ENCODE measurements at regions not wholly inside any gene's neighbourhood (a gene's known extent, or its start where the extent isn't known, plus 50 kb on each side); places are given as distances from the start of the nearest gene placed in this dataset.

DNA sequence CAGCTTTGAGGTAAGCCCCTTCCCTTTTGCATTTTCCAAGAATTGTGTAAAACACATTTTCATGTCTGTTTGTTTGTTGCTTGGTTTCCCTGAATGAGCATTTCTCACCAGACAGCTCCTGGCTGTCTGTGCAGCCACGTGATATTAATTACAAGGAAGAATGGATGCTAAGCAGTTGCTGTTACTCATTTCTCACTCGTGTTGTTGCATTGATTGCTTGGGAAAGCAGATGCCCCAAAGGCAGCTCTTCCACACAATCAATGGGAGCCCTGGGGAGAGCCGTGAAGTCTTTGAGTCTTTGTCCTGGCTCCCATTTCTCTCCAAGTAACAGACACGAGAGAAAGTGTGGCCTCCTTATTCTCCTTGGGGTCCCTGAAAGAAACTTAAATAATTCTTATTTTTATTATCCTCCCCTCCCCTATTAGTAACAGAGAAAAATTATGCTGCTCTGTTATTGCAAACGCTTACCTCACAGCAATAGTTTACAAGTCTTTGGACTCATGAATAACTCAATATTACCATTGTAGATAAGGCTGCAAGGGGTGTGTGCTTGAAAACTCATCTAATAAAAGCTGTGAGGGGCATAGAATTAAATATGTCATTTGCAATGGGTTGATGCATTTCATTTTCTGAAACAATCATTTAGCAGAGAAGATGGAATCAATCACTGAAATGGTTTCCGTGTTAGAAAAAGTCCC is 127.7 kb upstream of the CAMK1G start:
- TF ChIP-seq, protein P1, sequence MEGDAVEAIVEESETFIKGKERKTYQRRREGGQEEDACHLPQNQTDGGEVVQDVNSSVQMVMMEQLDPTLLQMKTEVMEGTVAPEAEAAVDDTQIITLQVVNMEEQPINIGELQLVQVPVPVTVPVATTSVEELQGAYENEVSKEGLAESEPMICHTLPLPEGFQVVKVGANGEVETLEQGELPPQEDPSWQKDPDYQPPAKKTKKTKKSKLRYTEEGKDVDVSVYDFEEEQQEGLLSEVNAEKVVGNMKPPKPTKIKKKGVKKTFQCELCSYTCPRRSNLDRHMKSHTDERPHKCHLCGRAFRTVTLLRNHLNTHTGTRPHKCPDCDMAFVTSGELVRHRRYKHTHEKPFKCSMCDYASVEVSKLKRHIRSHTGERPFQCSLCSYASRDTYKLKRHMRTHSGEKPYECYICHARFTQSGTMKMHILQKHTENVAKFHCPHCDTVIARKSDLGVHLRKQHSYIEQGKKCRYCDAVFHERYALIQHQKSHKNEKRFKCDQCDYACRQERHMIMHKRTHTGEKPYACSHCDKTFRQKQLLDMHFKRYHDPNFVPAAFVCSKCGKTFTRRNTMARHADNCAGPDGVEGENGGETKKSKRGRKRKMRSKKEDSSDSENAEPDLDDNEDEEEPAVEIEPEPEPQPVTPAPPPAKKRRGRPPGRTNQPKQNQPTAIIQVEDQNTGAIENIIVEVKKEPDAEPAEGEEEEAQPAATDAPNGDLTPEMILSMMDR (conservative IDR thresholded peaks at IDR 0.05): no peak
- H3K27ac ChIP-seq: no peak overlapping the region

DNA sequence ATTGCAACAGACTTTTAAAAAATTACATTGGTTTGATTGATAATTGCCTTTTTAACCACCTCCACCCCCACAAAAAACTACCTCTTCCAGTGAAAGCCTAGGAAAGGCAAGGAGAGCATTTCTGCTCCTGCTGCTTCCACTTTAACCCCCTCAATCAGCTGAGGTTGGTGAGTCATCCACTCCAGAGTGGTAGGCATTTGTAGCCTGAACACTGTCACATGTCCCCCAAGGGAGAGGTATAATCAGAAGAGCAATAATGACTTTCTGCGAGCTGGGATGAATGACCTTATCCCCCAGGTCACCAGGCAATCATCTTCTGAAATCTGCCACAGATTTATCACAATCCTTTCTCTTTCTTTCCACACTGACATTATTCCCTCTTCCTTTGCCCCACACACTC is 126.6 kb upstream of the CAMK1G start:
- no peak overlapping the region for H3K27ac ChIP-seq
- TF ChIP-seq, protein P1 (conservative IDR thresholded peaks at IDR 0.05): no peak

DNA sequence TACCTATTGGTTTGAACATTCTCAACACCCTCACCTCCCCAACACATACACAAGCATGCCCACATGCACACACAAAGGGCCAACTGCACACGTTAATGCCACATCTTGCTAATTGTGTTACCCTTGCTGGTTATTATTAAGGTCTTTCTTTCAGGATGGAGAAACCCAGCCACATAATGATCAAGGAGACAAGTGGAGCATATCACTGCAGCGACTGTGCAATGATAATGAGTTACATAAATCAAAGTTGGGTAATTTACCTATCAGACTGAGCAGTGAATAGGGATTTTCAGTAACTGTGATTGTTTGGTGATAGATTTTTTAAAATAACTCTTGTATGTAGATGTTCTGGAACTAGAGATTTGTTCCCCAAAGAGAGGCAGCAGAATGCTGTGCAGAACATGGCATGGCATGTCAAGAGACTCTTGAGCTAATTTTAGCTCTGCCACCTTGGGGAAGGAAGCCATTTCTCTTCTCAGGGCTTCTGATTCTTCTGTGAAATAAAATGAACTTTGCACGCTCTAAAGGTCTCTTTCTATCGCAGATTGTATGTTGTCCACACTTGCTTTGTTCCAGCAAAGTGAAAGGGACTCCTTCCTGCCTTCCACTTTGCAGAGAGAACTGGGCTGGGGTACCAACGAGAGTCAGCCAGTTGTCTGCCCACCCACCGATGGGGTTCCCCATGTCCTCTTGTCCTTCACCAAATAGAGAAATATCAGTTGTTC is 126.0 kb upstream of the CAMK1G start:
- TF ChIP-seq, protein P1 (conservative IDR thresholded peaks at IDR 0.05): no peak
- H3K27ac ChIP-seq: no peak overlapping the region

DNA sequence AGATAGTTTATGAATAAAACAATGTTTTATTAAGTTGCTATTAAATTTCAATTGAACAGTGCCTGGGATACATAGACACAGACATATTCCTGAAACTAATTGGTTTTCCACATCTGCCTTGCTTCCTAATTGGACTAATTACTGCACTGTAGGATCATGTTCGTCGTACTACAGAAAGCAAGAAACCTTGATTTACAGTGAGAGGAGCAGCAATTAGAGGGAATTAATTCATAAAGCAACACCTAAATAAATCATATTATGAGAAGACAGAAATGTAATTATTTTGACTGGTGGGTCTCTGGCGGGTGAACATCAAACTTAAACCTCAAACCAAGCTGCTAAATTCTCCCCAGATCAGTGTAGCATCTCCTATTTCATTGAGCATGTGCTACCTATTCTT is 124.6 kb upstream of the CAMK1G start:
- no peak overlapping the region for H3K27ac ChIP-seq
- TF ChIP-seq, protein P1 (conservative IDR thresholded peaks at IDR 0.05): no peak

DNA sequence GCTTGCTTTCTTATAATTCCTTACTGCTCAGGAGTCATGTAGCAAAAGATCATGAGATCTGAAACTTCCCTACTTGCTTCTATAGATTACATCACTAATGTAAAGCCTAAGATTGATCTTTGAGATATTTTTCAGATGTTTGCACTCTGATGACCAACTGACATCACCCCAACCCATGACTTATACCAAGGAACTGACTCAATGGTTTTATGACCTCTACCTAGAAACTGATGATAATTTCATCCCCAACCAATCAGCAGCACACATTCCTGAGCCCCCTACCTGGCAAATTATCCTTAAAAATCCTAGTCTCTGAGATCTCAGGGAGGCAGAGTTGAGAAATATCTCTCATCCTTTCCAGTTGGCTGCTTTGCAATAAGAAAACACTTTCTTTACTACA is 122.3 kb upstream of the CAMK1G start:
- H3K27ac ChIP-seq: no peak overlapping the region
- TF ChIP-seq, protein P1 (conservative IDR thresholded peaks at IDR 0.05): no peak

DNA sequence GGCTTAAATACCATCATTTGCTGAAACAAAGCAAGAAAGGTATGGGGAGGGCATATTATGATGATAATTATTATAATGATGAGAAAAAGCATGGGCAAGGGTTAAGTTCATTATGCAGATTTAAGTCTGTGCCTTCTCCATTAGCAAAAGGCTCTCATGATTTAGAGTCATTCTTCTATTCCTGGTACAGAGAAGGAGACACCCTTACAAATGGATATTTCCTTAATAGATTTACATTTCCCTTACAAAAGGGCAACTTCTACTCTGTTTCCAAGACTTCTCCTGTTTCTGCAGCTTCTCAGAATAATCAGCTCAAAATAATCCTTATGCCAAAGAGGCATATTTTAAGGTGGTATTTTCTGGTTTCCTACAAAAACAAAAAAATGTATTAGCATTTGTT is 121.1 kb upstream of the CAMK1G start:
- TF ChIP-seq, protein P1 (conservative IDR thresholded peaks at IDR 0.05): no peak
- no peak overlapping the region for H3K27ac ChIP-seq

DNA sequence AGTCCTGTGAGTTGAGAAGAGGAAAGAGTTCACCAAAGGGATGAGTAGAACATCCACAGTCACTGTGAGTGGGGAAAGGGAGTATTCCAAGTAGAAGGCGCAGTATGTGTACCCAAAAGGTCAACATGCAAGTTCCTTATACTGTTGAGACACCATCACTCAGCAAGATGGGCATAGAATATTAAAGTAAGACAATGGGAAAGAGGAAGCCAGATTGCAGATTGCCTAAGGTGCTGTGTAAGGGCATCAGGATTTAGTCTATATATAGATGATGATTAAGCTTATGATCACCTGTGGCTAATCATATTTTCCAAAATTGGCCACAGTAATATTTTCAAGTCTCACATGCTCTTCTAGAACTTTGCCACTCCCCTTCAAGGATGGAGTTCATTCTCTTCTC is 120.1 kb upstream of the CAMK1G start:
- no peak overlapping the region for H3K27ac ChIP-seq
- TF ChIP-seq, protein P1 (conservative IDR thresholded peaks at IDR 0.05): no peak
